Liver (tissue), 8 donors: ENCODE measurements at regions not wholly inside any gene's neighbourhood (a gene's known extent, or its start where the extent isn't known, plus 50 kb on each side); places are given as distances from the start of the nearest gene placed in this dataset.

Source experiments
- DNase-seq: peaks from one replicate; pipeline ENCODE4 v3.0.0-alpha.2; 2017; ENCODE audit warnings: low spot score
- H3K27ac ChIP-seq, 2 donors: one replicate each; pipeline ENCODE4 v1.7.0; 2013; ENCODE audit warnings: inconsistent platforms in 2 of 2, low read length in 2 of 2, control low read depth in 1 of 2, low read depth in 1 of 2, mild to moderate bottlenecking in 1 of 2
- H3K27me3 ChIP-seq, 4 donors: one replicate each; pipeline versions ENCODE4 v1.6.1 to v1.7.0; 2013; ENCODE audit warnings: low read length in 3 of 4, inconsistent platforms in 1 of 4, mild to moderate bottlenecking in 1 of 4, moderate library complexity in 1 of 4; ENCODE audit not compliant: control insufficient read depth in 4 of 4, insufficient read depth in 4 of 4
- H3K36me3 ChIP-seq, 4 donors: one replicate each; pipeline versions ENCODE4 v1.6.1 to v1.7.0; 2013; ENCODE audit warnings: low read length in 3 of 4, mild to moderate bottlenecking in 3 of 4, low read depth in 1 of 4, moderate library complexity in 1 of 4; ENCODE audit not compliant: control insufficient read depth in 4 of 4, insufficient read depth in 3 of 4
- H3K4me1 ChIP-seq, 4 donors: one replicate each; pipeline versions ENCODE4 v1.6.1 to v1.7.0; 2013; ENCODE audit warnings: low read length in 3 of 4, mild to moderate bottlenecking in 3 of 4, moderate library complexity in 1 of 4; ENCODE audit not compliant: control insufficient read depth in 4 of 4, insufficient read depth in 4 of 4
- H3K4me3 ChIP-seq, 3 donors: one replicate each; pipeline versions ENCODE4 v1.6.1 to v1.7.0; 2013; ENCODE audit warnings: low read length in 3 of 3, control low read depth in 1 of 3, low read depth in 1 of 3, mild to moderate bottlenecking in 1 of 3
- H3K9ac ChIP-seq, 2 donors: one replicate each; pipeline ENCODE4 v1.7.0; 2013; ENCODE audit warnings: low read length in 2 of 2, mild to moderate bottlenecking in 2 of 2, moderate library complexity in 2 of 2, control low read depth in 1 of 2, low read depth in 1 of 2
- H3K9me3 ChIP-seq, 4 donors: one replicate each; pipeline versions ENCODE4 v1.6.1 to v1.7.0; 2013; ENCODE audit warnings: low read length in 3 of 4; ENCODE audit not compliant: control insufficient read depth in 4 of 4
- EGR1 ChIP-seq, 2 donors: IDR thresholded peaks; 2 replicates each; pipeline ENCODE4 v1.6.1; 2016 to 2018; ENCODE audit warnings: antibody characterized with exemption in 2 of 2, low read depth in 2 of 2
- FOXA1 ChIP-seq: IDR thresholded peaks from 2 replicates; pipeline ENCODE4 v1.6.1; 2016; ENCODE audit warnings: antibody characterized with exemption
- FOXA2 ChIP-seq: IDR thresholded peaks from 2 replicates; pipeline ENCODE4 v1.6.1; 2016; ENCODE audit warnings: antibody characterized with exemption
- GABPA ChIP-seq, 2 donors: IDR thresholded peaks in 1 of 2; conservative IDR thresholded peaks in 1 of 2; 2 replicates each; pipeline ENCODE4 v1.6.1; 2016; ENCODE audit warnings: antibody characterized with exemption in 2 of 2, mild to moderate bottlenecking in 1 of 2, moderate library complexity in 1 of 2
- HNF4G ChIP-seq: IDR thresholded peaks from 2 replicates; pipeline ENCODE4 v1.6.1; 2016; ENCODE audit warnings: antibody characterized with exemption
- JUND ChIP-seq, 2 donors: IDR thresholded peaks; 2 replicates each; pipeline ENCODE4 v1.6.1; 2016; ENCODE audit warnings: antibody characterized with exemption in 2 of 2
- NR2F2 ChIP-seq: IDR thresholded peaks from 2 replicates; pipeline ENCODE4 v1.6.1; 2016; ENCODE audit warnings: antibody characterized with exemption
- RAD21 ChIP-seq, 2 donors: IDR thresholded peaks; 2 replicates each; pipeline ENCODE4 v1.6.1; 2016; ENCODE audit warnings: antibody characterized with exemption in 2 of 2, mild to moderate bottlenecking in 2 of 2
- RXRA ChIP-seq, 2 donors: IDR thresholded peaks; 2 replicates each; pipeline ENCODE4 v1.6.1; 2017 to 2018; ENCODE audit warnings: antibody characterized with exemption in 2 of 2, mild to moderate bottlenecking in 1 of 2
- SP1 ChIP-seq: IDR thresholded peaks from 2 replicates; pipeline ENCODE4 v1.6.1; 2018; ENCODE audit warnings: antibody characterized with exemption, mild to moderate bottlenecking
- TAF1 ChIP-seq: conservative IDR thresholded peaks from 2 replicates; pipeline ENCODE4 v1.6.1; 2016; ENCODE audit warnings: antibody characterized with exemption, mild to moderate bottlenecking
- YY1 ChIP-seq: IDR thresholded peaks from 2 replicates; pipeline ENCODE4 v1.6.1; 2016; ENCODE audit warnings: antibody characterized with exemption, mild to moderate bottlenecking
- WGBS: extraction: QIAGEN DNeasy Blood & Tissue Kit; methylation state at CpG from one replicate; pipeline ENCODE4 v1.1.7; 2013; 5-methylcytosine and 5-hydroxymethylcytosine counted together
- TF ChIP-seq, protein P1 (sequence below): IDR thresholded peaks from 2 replicates; pipeline ENCODE4 v1.6.1; 2016; ENCODE audit warnings: antibody characterized with exemption
- TF ChIP-seq, protein P2 (sequence below): fragments of 150-350 bp; IDR thresholded peaks from 2 replicates; pipeline ENCODE4 v1.5.1; 2017; ENCODE audit warnings: improper control_type of control experiment, low read depth, low read length; ENCODE audit not compliant: missing input control
- TF ChIP-seq, protein P3 (sequence below): IDR thresholded peaks from 2 replicates; pipeline ENCODE4 v1.6.1; 2016; ENCODE audit warnings: antibody characterized with exemption, mild to moderate bottlenecking
- TF ChIP-seq, protein P4 (sequence below): IDR thresholded peaks from 2 replicates; pipeline ENCODE4 v1.6.1; 2016; ENCODE audit warnings: antibody characterized with exemption
- TF ChIP-seq, protein P5 (sequence below): IDR thresholded peaks from 2 replicates; pipeline ENCODE4 v1.6.1; 2016; ENCODE audit warnings: antibody characterized with exemption
- donor health status: healthy.
- donor health status: healthy.
- donor health status: healthy.
- donor health status: healthy.
- donor health status: healthy.

DNA sequence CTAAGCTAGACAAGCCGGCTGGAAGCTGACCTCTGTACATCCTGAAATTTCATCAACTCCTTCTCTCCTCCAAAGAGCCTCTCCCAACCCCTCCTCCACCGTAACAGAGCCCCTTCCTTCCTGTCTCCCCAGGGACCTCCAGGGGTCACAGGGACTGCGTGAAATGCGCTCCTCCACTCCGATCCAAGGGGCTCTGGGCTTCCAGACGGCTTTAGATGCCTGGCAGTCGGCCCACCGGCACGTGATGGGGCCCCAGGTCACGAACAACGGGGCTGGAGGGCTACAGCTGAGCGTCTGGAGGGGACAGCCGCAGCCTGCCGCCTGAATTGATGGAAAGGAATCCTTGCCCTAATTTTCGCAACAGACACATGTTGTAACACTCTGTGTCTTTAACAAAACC is 264.1 kb downstream of the MN1 start:
- WGBS = 34% methylated on average over 15 of the region's 15 CpGs
- Histone ChIP-seq H3K9me3 (no peaks in the 10 kb centered on the region), H3K27me3 (peaks cover 0 to 3% (median 0%) of the 10 kb centered on the region in 4 donors), H3K27ac (no peak overlapping the region), H3K4me1 (peaks cover 0 to 5% (median 0%) of the 10 kb centered on the region in 4 donors), H3K4me3 (no peak overlapping the region), H3K9ac (no peak overlapping the region), H3K36me3 (no peaks in the 10 kb centered on the region)
- TF ChIP-seq FOXA1 (no peak), NR2F2 (peak; percentile 56), SP1 (no peak), GABPA (IDR thresholded peaks at IDR 0.05 in 1 of 2, conservative IDR thresholded peaks at IDR 0.05 in 1 of 2) (no peak)
- TF ChIP-seq, protein P1, sequence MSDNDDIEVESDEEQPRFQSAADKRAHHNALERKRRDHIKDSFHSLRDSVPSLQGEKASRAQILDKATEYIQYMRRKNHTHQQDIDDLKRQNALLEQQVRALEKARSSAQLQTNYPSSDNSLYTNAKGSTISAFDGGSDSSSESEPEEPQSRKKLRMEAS = no peak
- no peak for DNase-seq

DNA sequence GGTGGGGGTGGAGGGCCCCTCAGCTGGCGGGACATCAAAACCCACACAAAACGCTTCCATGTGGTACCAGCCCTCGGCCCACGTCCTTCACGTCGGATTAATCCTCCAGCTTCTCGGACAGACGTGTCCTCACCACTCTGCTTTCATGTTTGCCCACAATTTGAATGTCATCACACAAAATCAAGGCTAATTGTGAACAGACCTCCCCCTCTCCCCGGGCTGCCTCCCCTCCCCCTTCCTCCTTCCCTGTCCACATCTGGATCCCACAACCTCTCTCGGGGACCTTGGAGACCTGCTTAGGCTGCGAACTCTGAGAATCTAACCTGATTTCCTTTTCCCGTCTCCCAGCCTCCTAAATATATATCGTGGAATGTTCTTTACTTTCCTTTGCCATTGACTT is 262.9 kb downstream of the MN1 start:
- Histone ChIP-seq H3K9ac (no peak overlapping the region), H3K9me3 (no peaks in the 10 kb centered on the region), H3K27me3 (peaks cover 0 to 3% (median 0%) of the 10 kb centered on the region in 4 donors), H3K4me1 (peaks cover 0 to 5% (median 0%) of the 10 kb centered on the region in 4 donors), H3K27ac (no peak overlapping the region), H3K36me3 (no peaks in the 10 kb centered on the region), H3K4me3 (no peak overlapping the region)
- TF ChIP-seq EGR1 (IDR thresholded peaks at IDR 0.05; ENCODE audit: low read depth in 2 of 2) = no peak
- TF ChIP-seq, protein P2, sequence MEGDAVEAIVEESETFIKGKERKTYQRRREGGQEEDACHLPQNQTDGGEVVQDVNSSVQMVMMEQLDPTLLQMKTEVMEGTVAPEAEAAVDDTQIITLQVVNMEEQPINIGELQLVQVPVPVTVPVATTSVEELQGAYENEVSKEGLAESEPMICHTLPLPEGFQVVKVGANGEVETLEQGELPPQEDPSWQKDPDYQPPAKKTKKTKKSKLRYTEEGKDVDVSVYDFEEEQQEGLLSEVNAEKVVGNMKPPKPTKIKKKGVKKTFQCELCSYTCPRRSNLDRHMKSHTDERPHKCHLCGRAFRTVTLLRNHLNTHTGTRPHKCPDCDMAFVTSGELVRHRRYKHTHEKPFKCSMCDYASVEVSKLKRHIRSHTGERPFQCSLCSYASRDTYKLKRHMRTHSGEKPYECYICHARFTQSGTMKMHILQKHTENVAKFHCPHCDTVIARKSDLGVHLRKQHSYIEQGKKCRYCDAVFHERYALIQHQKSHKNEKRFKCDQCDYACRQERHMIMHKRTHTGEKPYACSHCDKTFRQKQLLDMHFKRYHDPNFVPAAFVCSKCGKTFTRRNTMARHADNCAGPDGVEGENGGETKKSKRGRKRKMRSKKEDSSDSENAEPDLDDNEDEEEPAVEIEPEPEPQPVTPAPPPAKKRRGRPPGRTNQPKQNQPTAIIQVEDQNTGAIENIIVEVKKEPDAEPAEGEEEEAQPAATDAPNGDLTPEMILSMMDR = no peak
- TF ChIP-seq, protein P3, sequence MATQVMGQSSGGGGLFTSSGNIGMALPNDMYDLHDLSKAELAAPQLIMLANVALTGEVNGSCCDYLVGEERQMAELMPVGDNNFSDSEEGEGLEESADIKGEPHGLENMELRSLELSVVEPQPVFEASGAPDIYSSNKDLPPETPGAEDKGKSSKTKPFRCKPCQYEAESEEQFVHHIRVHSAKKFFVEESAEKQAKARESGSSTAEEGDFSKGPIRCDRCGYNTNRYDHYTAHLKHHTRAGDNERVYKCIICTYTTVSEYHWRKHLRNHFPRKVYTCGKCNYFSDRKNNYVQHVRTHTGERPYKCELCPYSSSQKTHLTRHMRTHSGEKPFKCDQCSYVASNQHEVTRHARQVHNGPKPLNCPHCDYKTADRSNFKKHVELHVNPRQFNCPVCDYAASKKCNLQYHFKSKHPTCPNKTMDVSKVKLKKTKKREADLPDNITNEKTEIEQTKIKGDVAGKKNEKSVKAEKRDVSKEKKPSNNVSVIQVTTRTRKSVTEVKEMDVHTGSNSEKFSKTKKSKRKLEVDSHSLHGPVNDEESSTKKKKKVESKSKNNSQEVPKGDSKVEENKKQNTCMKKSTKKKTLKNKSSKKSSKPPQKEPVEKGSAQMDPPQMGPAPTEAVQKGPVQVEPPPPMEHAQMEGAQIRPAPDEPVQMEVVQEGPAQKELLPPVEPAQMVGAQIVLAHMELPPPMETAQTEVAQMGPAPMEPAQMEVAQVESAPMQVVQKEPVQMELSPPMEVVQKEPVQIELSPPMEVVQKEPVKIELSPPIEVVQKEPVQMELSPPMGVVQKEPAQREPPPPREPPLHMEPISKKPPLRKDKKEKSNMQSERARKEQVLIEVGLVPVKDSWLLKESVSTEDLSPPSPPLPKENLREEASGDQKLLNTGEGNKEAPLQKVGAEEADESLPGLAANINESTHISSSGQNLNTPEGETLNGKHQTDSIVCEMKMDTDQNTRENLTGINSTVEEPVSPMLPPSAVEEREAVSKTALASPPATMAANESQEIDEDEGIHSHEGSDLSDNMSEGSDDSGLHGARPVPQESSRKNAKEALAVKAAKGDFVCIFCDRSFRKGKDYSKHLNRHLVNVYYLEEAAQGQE = no peak
- TF ChIP-seq FOXA1 = no peak
- TF ChIP-seq JUND (IDR thresholded peaks at IDR 0.05) = no peak
- no peak for TF ChIP-seq SP1
- TF ChIP-seq, protein P1 = no peak
- no peak for TF ChIP-seq YY1
- TF ChIP-seq NR2F2 = no peak
- TF ChIP-seq FOXA2 = no peak
- TF ChIP-seq RXRA (IDR thresholded peaks at IDR 0.05) = no peak
- no peak for TF ChIP-seq RAD21 (IDR thresholded peaks at IDR 0.05)
- TF ChIP-seq, protein P4, sequence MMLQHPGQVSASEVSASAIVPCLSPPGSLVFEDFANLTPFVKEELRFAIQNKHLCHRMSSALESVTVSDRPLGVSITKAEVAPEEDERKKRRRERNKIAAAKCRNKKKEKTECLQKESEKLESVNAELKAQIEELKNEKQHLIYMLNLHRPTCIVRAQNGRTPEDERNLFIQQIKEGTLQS = no peak
- no peak for TF ChIP-seq HNF4G
- TF ChIP-seq, protein P5, sequence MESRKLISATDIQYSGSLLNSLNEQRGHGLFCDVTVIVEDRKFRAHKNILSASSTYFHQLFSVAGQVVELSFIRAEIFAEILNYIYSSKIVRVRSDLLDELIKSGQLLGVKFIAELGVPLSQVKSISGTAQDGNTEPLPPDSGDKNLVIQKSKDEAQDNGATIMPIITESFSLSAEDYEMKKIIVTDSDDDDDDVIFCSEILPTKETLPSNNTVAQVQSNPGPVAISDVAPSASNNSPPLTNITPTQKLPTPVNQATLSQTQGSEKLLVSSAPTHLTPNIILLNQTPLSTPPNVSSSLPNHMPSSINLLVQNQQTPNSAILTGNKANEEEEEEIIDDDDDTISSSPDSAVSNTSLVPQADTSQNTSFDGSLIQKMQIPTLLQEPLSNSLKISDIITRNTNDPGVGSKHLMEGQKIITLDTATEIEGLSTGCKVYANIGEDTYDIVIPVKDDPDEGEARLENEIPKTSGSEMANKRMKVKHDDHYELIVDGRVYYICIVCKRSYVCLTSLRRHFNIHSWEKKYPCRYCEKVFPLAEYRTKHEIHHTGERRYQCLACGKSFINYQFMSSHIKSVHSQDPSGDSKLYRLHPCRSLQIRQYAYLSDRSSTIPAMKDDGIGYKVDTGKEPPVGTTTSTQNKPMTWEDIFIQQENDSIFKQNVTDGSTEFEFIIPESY = no peak
- no peak for TF ChIP-seq GABPA (IDR thresholded peaks at IDR 0.05 in 1 of 2, conservative IDR thresholded peaks at IDR 0.05 in 1 of 2)
- TF ChIP-seq TAF1 = no peak
- DNase-seq = no peak
- WGBS = 76% methylated on average over 13 of the region's 13 CpGs
